ENCODE measurements at regions not wholly inside any gene's neighbourhood (a gene's known extent, or its start where the extent isn't known, plus 50 kb on each side); places are given as distances from the start of the nearest gene placed in this dataset.
"Not testable (repeated sequence)": the region's sequence is repeated elsewhere in the genome, so short reads cannot be mapped to it uniquely, and the experiment has no call there.

GRCh38 chrX:113195949-113196348, 355.3 kb upstream of the AMOT start:
- no peak overlapping the region for H3K27ac ChIP-seq (ENCODE audit: low read depth, low read length)
- no peaks in the 10 kb centered on the region for H3K4me1 Mint-ChIP-seq
- H3K9me3 Mint-ChIP-seq = peaks cover 0 to 13% (median 1%) of the 10 kb centered on the region in 11 donors
- H3K27ac Mint-ChIP-seq = no peak overlapping the region
- ATAC-seq = no peak
- H3K4me3 ChIP-seq (ENCODE audit: low read length) = no peak overlapping the region
- POLR2A ChIA-PET = no interaction called here
- H3K9me3 ChIP-seq (ENCODE audit: control insufficient read depth in 2 of 3, low read length in 3 of 3) = no peaks in the 10 kb centered on the region
- H3K36me3 Mint-ChIP-seq = no peaks in the 10 kb centered on the region
- no peak overlapping the region for H3K4me3 Mint-ChIP-seq
- no peaks in the 10 kb centered on the region for H3K27me3 Mint-ChIP-seq
- CTCF ChIA-PET = no interaction called here
- no peak for DNase-seq
- H3K27me3 ChIP-seq (ENCODE audit: control insufficient read depth in 2 of 2, insufficient read depth in 2 of 2, low read length in 2 of 2) = no peaks in the 10 kb centered on the region
- H3K36me3 ChIP-seq (ENCODE audit: control insufficient read depth in 2 of 3, insufficient read depth in 3 of 3, low read length in 3 of 3) = no peaks in the 10 kb centered on the region
- H3K4me1 ChIP-seq (ENCODE audit: control insufficient read depth in 2 of 2, insufficient read depth in 2 of 2, low read length in 2 of 2) = no peaks in the 10 kb centered on the region
- intact Hi-C loops (cut with micrococcal nuclease) = no loop called here

GRCh38 chrX:113192418-113192817, 351.8 kb upstream of the AMOT start:
- no peaks in the 10 kb centered on the region for H3K9me3 ChIP-seq (ENCODE audit: control insufficient read depth in 2 of 3, low read length in 3 of 3)
- H3K4me1 Mint-ChIP-seq = no peaks in the 10 kb centered on the region
- no peaks in the 10 kb centered on the region for H3K36me3 Mint-ChIP-seq
- peaks cover 0 to 7% (median 2%) of the 10 kb centered on the region in 11 donors for H3K9me3 Mint-ChIP-seq
- H3K27ac ChIP-seq (ENCODE audit: low read depth, low read length) = no peak overlapping the region
- no peak for DNase-seq
- no peaks in the 10 kb centered on the region for H3K4me1 ChIP-seq (ENCODE audit: control insufficient read depth in 2 of 2, insufficient read depth in 2 of 2, low read length in 2 of 2)
- H3K27ac Mint-ChIP-seq = no peak overlapping the region
- no peak overlapping the region for H3K4me3 Mint-ChIP-seq
- ATAC-seq = no peak
- ChIA-PET CTCF (no interaction called here), POLR2A (no interaction called here)
- H3K36me3 ChIP-seq (ENCODE audit: control insufficient read depth in 2 of 3, insufficient read depth in 3 of 3, low read length in 3 of 3) = no peaks in the 10 kb centered on the region
- no peaks in the 10 kb centered on the region for H3K27me3 Mint-ChIP-seq
- no peaks in the 10 kb centered on the region for H3K27me3 ChIP-seq (ENCODE audit: control insufficient read depth in 2 of 2, insufficient read depth in 2 of 2, low read length in 2 of 2)
- intact Hi-C loops (cut with micrococcal nuclease) = no loop called here
- no peak overlapping the region for H3K4me3 ChIP-seq (ENCODE audit: low read length)

GRCh38 chrX:113157496-113157895, 316.9 kb upstream of the AMOT start:
- Histone ChIP-seq H3K27me3 (ENCODE audit: control insufficient read depth in 2 of 2, insufficient read depth in 2 of 2, low read length in 2 of 2) (no peaks in the 10 kb centered on the region), H3K4me3 (ENCODE audit: low read length) (no peak overlapping the region), H3K27ac (ENCODE audit: low read depth, low read length) (no peak overlapping the region), H3K9me3 (ENCODE audit: control insufficient read depth in 2 of 3, low read length in 3 of 3) (no peaks in the 10 kb centered on the region), H3K36me3 (ENCODE audit: control insufficient read depth in 2 of 3, insufficient read depth in 3 of 3, low read length in 3 of 3) (no peaks in the 10 kb centered on the region), H3K4me1 (ENCODE audit: control insufficient read depth in 2 of 2, insufficient read depth in 2 of 2, low read length in 2 of 2) (no peaks in the 10 kb centered on the region)
- ChIA-PET POLR2A (no interaction called here), CTCF (no interaction called here)
- H3K36me3 Mint-ChIP-seq = no peaks in the 10 kb centered on the region
- H3K4me1 Mint-ChIP-seq = no peaks in the 10 kb centered on the region
- intact Hi-C loops (cut with micrococcal nuclease) = no loop called here
- ATAC-seq (no peak), DNase-seq (no peak)
- peaks cover 0 to 29% (median 4%) of the 10 kb centered on the region in 11 donors for H3K9me3 Mint-ChIP-seq
- H3K4me3 Mint-ChIP-seq = no peak overlapping the region
- no peak overlapping the region for H3K27ac Mint-ChIP-seq
- H3K27me3 Mint-ChIP-seq = no peaks in the 10 kb centered on the region

GRCh38 chrX:113154315-113154714, 313.7 kb upstream of the AMOT start:
- H3K27ac Mint-ChIP-seq; H3K27ac ChIP-seq (ENCODE audit: low read depth, low read length); DNase-seq; ATAC-seq; H3K4me1 ChIP-seq (ENCODE audit: control insufficient read depth in 2 of 2, insufficient read depth in 2 of 2, low read length in 2 of 2); H3K36me3 Mint-ChIP-seq; intact Hi-C loops (cut with micrococcal nuclease); H3K27me3 Mint-ChIP-seq; H3K27me3 ChIP-seq (ENCODE audit: control insufficient read depth in 2 of 2, insufficient read depth in 2 of 2, low read length in 2 of 2); CTCF ChIA-PET; H3K36me3 ChIP-seq (ENCODE audit: control insufficient read depth in 2 of 3, insufficient read depth in 3 of 3, low read length in 3 of 3); H3K9me3 ChIP-seq (ENCODE audit: control insufficient read depth in 2 of 3, low read length in 3 of 3); POLR2A ChIA-PET; H3K4me1 Mint-ChIP-seq; H3K4me3 ChIP-seq (ENCODE audit: low read length); H3K4me3 Mint-ChIP-seq: not testable (repeated sequence)
- H3K9me3 Mint-ChIP-seq = peaks cover 0 to 29% (median 4%) of the 10 kb centered on the region in 11 donors

DNA sequence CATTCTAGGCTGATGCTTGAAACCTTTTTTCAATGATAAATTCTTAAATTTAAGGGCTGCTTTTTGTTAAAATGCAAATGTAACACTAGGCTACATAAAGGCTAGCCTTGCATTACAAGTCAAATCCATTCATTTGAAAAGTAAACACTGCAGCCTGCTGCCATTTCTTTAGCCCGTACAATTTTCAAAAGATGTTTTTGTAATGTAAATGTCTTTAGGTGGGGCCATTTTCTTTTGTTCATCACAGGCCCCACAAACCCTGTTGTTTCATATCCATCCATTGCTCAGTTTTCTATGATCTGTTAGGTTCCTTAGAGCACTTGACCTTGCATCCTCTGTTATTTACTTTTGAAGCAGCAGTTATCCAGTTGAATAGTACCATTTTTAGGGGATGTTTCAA, 296.2 kb upstream of the AMOT start:
- Histone ChIP-seq H3K36me3 (ENCODE audit: control insufficient read depth in 2 of 3, insufficient read depth in 3 of 3, low read length in 3 of 3) (no peaks in the 10 kb centered on the region), H3K4me1 (ENCODE audit: control insufficient read depth in 2 of 2, insufficient read depth in 2 of 2, low read length in 2 of 2) (no peaks in the 10 kb centered on the region), H3K27me3 (ENCODE audit: control insufficient read depth in 2 of 2, insufficient read depth in 2 of 2, low read length in 2 of 2) (no peaks in the 10 kb centered on the region), H3K4me3 (ENCODE audit: low read length) (no peak overlapping the region), H3K27ac (ENCODE audit: low read depth, low read length) (no peak overlapping the region), H3K9me3 (ENCODE audit: control insufficient read depth in 2 of 3, low read length in 3 of 3) (no peaks in the 10 kb centered on the region)
- CTCF ChIA-PET = no interaction called here
- Mint-ChIP-seq H3K9me3 (peaks cover 0 to 5% (median 0%) of the 10 kb centered on the region in 11 donors), H3K27me3 (no peaks in the 10 kb centered on the region), H3K27ac (no peak overlapping the region), H3K36me3 (no peaks in the 10 kb centered on the region), H3K4me1 (no peaks in the 10 kb centered on the region), H3K4me3 (no peak overlapping the region)
- intact Hi-C loops (cut with micrococcal nuclease) = no loop called here
- ATAC-seq (no peak), DNase-seq (no peak)
- POLR2A ChIA-PET = no interaction called here

GRCh38 chrX:113133316-113133715, 292.7 kb upstream of the AMOT start:
- intact Hi-C loops (cut with micrococcal nuclease) = no loop called here
- no peak for ATAC-seq
- no peak overlapping the region for H3K27ac ChIP-seq (ENCODE audit: low read depth, low read length)
- H3K36me3 ChIP-seq (ENCODE audit: control insufficient read depth in 2 of 3, insufficient read depth in 3 of 3, low read length in 3 of 3) = no peaks in the 10 kb centered on the region
- Mint-ChIP-seq H3K4me1 (no peaks in the 10 kb centered on the region), H3K27me3 (no peaks in the 10 kb centered on the region), H3K4me3 (no peak overlapping the region), H3K9me3 (peaks cover 0 to 5% (median 0%) of the 10 kb centered on the region in 11 donors), H3K36me3 (no peaks in the 10 kb centered on the region), H3K27ac (no peak overlapping the region)
- H3K4me1 ChIP-seq (ENCODE audit: control insufficient read depth in 2 of 2, insufficient read depth in 2 of 2, low read length in 2 of 2) = no peaks in the 10 kb centered on the region
- DNase-seq = no peak
- H3K4me3 ChIP-seq (ENCODE audit: low read length) = no peak overlapping the region
- H3K27me3 ChIP-seq (ENCODE audit: control insufficient read depth in 2 of 2, insufficient read depth in 2 of 2, low read length in 2 of 2) = no peaks in the 10 kb centered on the region
- CTCF ChIA-PET = no interaction called here
- no peaks in the 10 kb centered on the region for H3K9me3 ChIP-seq (ENCODE audit: control insufficient read depth in 2 of 3, low read length in 3 of 3)
- POLR2A ChIA-PET = no interaction called here

DNA sequence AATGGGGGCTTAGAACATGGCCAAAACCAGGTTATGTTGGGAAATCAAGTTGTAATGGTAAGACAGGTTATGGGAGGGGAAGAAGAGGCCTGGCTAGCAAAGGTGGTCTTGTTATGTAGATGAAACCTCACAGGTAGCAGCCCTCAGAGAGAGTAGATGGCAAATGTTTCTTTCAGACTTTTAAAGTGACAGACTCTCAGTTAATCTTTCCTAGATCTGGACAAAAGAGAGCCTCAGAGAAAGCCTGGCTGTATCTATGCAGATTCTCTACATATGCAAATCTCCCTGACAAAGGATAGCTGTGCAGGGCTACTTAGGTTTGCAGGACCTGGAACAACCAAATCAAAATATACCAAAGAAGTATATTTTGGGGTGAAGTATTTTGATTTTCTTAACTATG, 284.1 kb upstream of the AMOT start:
- no peaks in the 10 kb centered on the region for H3K4me1 Mint-ChIP-seq
- no peak overlapping the region for H3K27ac ChIP-seq (ENCODE audit: low read depth, low read length)
- H3K36me3 Mint-ChIP-seq = no peaks in the 10 kb centered on the region
- no peaks in the 10 kb centered on the region for H3K27me3 Mint-ChIP-seq
- H3K27me3 ChIP-seq (ENCODE audit: control insufficient read depth in 2 of 2, insufficient read depth in 2 of 2, low read length in 2 of 2) = no peaks in the 10 kb centered on the region
- peaks cover 0 to 6% (median 0%) of the 10 kb centered on the region in 11 donors for H3K9me3 Mint-ChIP-seq
- ATAC-seq (no peak), DNase-seq (no peak)
- H3K4me3 ChIP-seq (ENCODE audit: low read length) = no peak overlapping the region
- H3K4me3 Mint-ChIP-seq = no peak overlapping the region
- H3K27ac Mint-ChIP-seq = no peak overlapping the region
- intact Hi-C loops (cut with micrococcal nuclease) = no loop called here
- ChIA-PET POLR2A (no interaction called here), CTCF (no interaction called here)
- H3K4me1 ChIP-seq (ENCODE audit: control insufficient read depth in 2 of 2, insufficient read depth in 2 of 2, low read length in 2 of 2) = no peaks in the 10 kb centered on the region
- H3K9me3 ChIP-seq (ENCODE audit: control insufficient read depth in 2 of 3, low read length in 3 of 3) = no peaks in the 10 kb centered on the region
- no peaks in the 10 kb centered on the region for H3K36me3 ChIP-seq (ENCODE audit: control insufficient read depth in 2 of 3, insufficient read depth in 3 of 3, low read length in 3 of 3)
